ENCODE measurements at regions not wholly inside any gene's neighbourhood (a gene's known extent, or its start where the extent isn't known, plus 50 kb on each side); places are given as distances from the start of the nearest gene placed in this dataset.

DNA sequence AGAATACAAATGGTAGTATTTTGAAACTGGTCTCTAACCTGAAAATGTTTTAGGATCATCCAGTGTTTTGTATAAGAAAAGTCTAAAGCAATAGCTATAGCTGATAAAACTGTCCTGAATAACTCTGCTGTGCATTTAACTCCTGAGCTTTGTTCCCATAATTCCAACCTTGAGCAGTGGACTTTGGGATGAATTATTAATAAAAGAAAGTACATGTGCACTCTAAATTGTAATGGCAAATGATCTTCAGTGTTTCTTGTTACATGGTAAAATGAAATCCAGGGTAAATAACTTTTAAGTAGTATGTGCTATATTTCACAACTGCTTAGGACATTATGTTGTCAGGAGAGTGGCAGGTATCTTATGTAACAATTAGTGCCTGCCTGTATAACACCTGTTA lies 345.6 kb downstream of the SLC16A7 start:
- Histone ChIP-seq H3K4me1 (ENCODE audit: insufficient read depth, low read length) (peaks cover 10% of the 10 kb centered on the region; the same call in 1 of the 2 replicates), H3K9me3 (ENCODE audit: control insufficient read depth, insufficient read depth, low read length) (no peaks in the 10 kb centered on the region), H3K36me3 (ENCODE audit: insufficient read depth, low read length) (no peaks in the 10 kb centered on the region), H3K9ac (ENCODE audit: low read depth, low read length) (no peak overlapping the region)

GRCh38 chr12:59944177-59944576 lies 348.3 kb downstream of the SLC16A7 start:
- no peak overlapping the region for H3K9ac ChIP-seq (ENCODE audit: low read depth, low read length)
- H3K36me3 ChIP-seq (ENCODE audit: insufficient read depth, low read length) = no peaks in the 10 kb centered on the region
- H3K9me3 ChIP-seq (ENCODE audit: control insufficient read depth, insufficient read depth, low read length) = no peaks in the 10 kb centered on the region
- peaks cover 6% of the 10 kb centered on the region; the same call in 1 of the 2 replicates for H3K4me1 ChIP-seq (ENCODE audit: insufficient read depth, low read length)

DNA sequence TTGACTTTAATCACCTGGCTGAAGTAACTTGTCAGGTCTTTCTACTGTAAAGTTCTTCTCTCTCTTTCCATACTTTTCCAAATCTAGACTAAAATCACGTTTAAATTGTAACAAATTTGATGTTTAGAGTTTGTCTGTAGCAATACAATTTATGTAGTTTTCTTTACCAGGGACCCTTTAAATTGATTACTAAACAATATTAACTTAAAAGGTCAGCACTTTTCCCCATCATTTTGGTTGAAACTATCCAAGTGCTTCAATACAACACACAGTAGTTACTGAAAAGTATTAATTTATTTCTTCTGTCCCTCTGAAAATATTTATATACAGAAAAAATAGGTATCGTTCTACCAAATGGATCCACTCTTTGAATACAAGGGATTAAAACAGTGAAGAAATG lies 350.8 kb downstream of the SLC16A7 start:
- Histone ChIP-seq H3K9me3 (ENCODE audit: control insufficient read depth, insufficient read depth, low read length) (no peaks in the 10 kb centered on the region), H3K9ac (ENCODE audit: low read depth, low read length) (no peak overlapping the region), H3K4me1 (ENCODE audit: insufficient read depth, low read length) (no peaks in the 10 kb centered on the region), H3K36me3 (ENCODE audit: insufficient read depth, low read length) (no peaks in the 10 kb centered on the region)

- H3K36me3 ChIP-seq (ENCODE audit: insufficient read depth, low read length) = no peaks in the 10 kb centered on the region
- H3K4me1 ChIP-seq (ENCODE audit: insufficient read depth, low read length) = peaks cover 15% of the 10 kb centered on the region; the same call in 1 of the 2 replicates
- H3K9ac ChIP-seq (ENCODE audit: low read depth, low read length) = no peak overlapping the region
- H3K9me3 ChIP-seq (ENCODE audit: control insufficient read depth, insufficient read depth, low read length) = no peaks in the 10 kb centered on the region
Observed at GRCh38 chr12:59963546-59963945, 367.7 kb downstream of the SLC16A7 start.

- H3K9ac ChIP-seq (ENCODE audit: low read depth, low read length) = no peak overlapping the region
- no peaks in the 10 kb centered on the region for H3K4me1 ChIP-seq (ENCODE audit: insufficient read depth, low read length)
- H3K9me3 ChIP-seq (ENCODE audit: control insufficient read depth, insufficient read depth, low read length) = no peaks in the 10 kb centered on the region
- no peaks in the 10 kb centered on the region for H3K36me3 ChIP-seq (ENCODE audit: insufficient read depth, low read length)
Observed at GRCh38 chr12:59972905-59973304, 377.1 kb downstream of the SLC16A7 start.

DNA sequence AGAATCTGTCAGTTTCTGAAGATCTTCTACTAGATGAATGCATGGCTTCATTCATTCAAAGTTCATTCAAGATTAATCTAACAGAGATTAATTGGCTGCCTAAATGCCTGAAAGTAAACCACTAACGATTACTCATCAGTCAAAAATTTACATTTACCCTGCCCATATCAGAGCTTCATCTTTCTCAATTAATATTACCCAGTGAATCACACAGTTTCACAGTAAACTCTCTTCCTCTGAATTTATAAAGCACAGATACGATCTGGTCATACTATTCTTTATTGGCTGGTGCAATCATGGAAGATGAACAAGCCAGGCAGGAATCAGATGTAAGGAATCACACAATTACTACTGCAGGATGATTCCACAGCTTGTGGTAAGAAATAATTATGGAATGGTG lies 377.7 kb downstream of the SLC16A7 start:
- no peak overlapping the region for H3K9ac ChIP-seq (ENCODE audit: low read depth, low read length)
- no peaks in the 10 kb centered on the region for H3K4me1 ChIP-seq (ENCODE audit: insufficient read depth, low read length)
- no peaks in the 10 kb centered on the region for H3K9me3 ChIP-seq (ENCODE audit: control insufficient read depth, insufficient read depth, low read length)
- H3K36me3 ChIP-seq (ENCODE audit: insufficient read depth, low read length) = no peaks in the 10 kb centered on the region

DNA sequence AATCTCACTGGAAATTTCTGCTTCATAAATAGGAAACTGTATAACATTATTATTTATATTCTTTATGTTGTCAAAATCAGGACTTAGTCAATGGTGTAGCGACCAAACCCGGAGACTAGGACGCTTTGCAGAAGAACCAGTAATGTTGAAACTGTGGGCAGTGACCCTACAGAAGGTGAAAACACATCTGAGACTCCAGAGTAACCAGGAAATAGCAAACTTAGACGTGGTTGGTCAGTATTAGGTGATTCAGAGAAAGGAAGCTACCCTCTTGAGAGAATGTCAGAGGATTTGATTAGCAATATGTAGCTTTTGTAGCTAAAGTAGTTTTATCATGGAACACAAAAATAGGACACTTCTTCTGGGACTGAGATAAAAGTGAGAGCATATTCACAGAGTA lies 381.9 kb downstream of the SLC16A7 start:
- no peaks in the 10 kb centered on the region for H3K4me1 ChIP-seq (ENCODE audit: insufficient read depth, low read length)
- no peaks in the 10 kb centered on the region for H3K9me3 ChIP-seq (ENCODE audit: control insufficient read depth, insufficient read depth, low read length)
- no peaks in the 10 kb centered on the region for H3K36me3 ChIP-seq (ENCODE audit: insufficient read depth, low read length)
- no peak overlapping the region for H3K9ac ChIP-seq (ENCODE audit: low read depth, low read length)

GRCh38 chr12:59980476-59980875 lies 384.6 kb downstream of the SLC16A7 start:
- Histone ChIP-seq H3K4me1 (ENCODE audit: insufficient read depth, low read length) (no peaks in the 10 kb centered on the region), H3K9me3 (ENCODE audit: control insufficient read depth, insufficient read depth, low read length) (no peaks in the 10 kb centered on the region), H3K36me3 (ENCODE audit: insufficient read depth, low read length) (no peaks in the 10 kb centered on the region), H3K9ac (ENCODE audit: low read depth, low read length) (no peak overlapping the region)

- Histone ChIP-seq H3K9me3 (ENCODE audit: control insufficient read depth, insufficient read depth, low read length) (no peaks in the 10 kb centered on the region), H3K9ac (ENCODE audit: low read depth, low read length) (no peak overlapping the region), H3K4me1 (ENCODE audit: insufficient read depth, low read length) (peaks cover 6% of the 10 kb centered on the region; the same call in 1 of the 2 replicates), H3K36me3 (ENCODE audit: insufficient read depth, low read length) (no peaks in the 10 kb centered on the region)
Observed at GRCh38 chr12:59999291-59999690, 403.5 kb downstream of the SLC16A7 start.

GRCh38 chr12:60010486-60010885 lies 414.7 kb downstream of the SLC16A7 start:
- no peaks in the 10 kb centered on the region for H3K9me3 ChIP-seq (ENCODE audit: control insufficient read depth, insufficient read depth, low read length)
- H3K9ac ChIP-seq (ENCODE audit: low read depth, low read length) = no peak overlapping the region
- no peaks in the 10 kb centered on the region for H3K4me1 ChIP-seq (ENCODE audit: insufficient read depth, low read length)
- no peaks in the 10 kb centered on the region for H3K36me3 ChIP-seq (ENCODE audit: insufficient read depth, low read length)

DNA sequence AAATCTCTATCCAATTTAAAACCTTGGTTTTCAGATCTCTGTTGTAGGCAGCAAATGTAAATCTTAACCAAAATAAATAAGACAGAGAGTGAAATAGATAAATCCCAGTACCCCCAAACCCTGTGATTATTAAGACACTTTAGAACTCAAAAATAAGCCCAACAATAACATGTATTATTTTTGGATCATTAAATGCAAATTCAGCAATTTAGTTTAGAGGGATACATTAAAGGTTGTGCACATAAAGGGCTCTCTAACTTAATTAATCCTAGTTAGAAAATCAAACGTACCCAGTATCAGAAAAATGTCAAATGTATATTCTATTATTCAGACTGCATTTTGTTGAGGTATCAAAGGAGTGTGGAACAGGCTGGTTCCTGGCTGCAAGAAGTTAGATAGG lies 416.8 kb downstream of the SLC16A7 start:
- H3K36me3 ChIP-seq (ENCODE audit: insufficient read depth, low read length) = no peaks in the 10 kb centered on the region
- H3K9ac ChIP-seq (ENCODE audit: low read depth, low read length) = no peak overlapping the region
- H3K9me3 ChIP-seq (ENCODE audit: control insufficient read depth, insufficient read depth, low read length) = no peaks in the 10 kb centered on the region
- no peaks in the 10 kb centered on the region for H3K4me1 ChIP-seq (ENCODE audit: insufficient read depth, low read length)

DNA sequence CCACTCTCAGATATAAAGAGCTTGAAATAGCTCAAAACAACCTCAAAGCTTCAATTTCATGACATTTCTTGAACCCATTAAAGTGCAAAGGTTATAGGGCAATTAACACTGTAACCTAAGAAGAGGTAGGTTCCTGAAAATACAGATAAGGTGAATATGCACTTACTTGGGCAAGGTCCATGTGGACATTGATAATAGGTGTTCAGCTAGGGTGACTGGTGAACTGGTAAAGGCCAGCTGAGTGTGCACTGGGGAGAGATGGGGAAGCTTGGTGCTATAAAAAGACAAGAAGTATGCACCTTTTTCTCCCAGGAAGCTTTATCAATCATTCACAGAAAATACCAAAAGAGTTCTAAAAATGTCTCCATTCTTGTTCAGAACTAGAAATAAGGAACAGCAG lies 418.6 kb downstream of the SLC16A7 start:
- Histone ChIP-seq H3K36me3 (ENCODE audit: insufficient read depth, low read length) (no peaks in the 10 kb centered on the region), H3K9ac (ENCODE audit: low read depth, low read length) (no peak overlapping the region), H3K4me1 (ENCODE audit: insufficient read depth, low read length) (no peaks in the 10 kb centered on the region), H3K9me3 (ENCODE audit: control insufficient read depth, insufficient read depth, low read length) (no peaks in the 10 kb centered on the region)

GRCh38 chr12:60020068-60020467 lies 424.2 kb downstream of the SLC16A7 start:
- Histone ChIP-seq H3K9me3 (ENCODE audit: control insufficient read depth, insufficient read depth, low read length) (no peaks in the 10 kb centered on the region), H3K4me1 (ENCODE audit: insufficient read depth, low read length) (no peaks in the 10 kb centered on the region), H3K9ac (ENCODE audit: low read depth, low read length) (no peak overlapping the region), H3K36me3 (ENCODE audit: insufficient read depth, low read length) (no peaks in the 10 kb centered on the region)

DNA sequence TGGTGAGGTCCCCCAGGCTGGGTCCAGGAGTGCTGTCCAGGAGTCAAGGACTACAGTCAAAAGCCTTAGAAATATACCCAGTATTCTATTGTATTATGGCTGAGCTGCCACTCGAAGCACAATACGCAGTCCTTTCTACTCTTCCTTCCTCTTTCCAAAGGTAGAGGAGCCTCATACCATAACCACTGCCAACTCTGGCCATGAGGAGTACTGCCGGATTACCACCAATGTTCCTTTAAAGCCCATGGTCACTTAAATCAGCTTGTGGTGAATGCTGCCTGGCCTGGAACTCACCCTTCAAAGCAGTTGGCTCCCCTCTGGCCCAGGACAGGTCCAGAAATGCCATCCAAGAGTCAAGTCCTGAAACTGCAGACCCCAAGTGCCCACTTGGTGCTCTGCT lies 425.4 kb downstream of the SLC16A7 start:
- Histone ChIP-seq H3K9ac (ENCODE audit: low read depth, low read length) (no peak overlapping the region), H3K4me1 (ENCODE audit: insufficient read depth, low read length) (no peaks in the 10 kb centered on the region), H3K9me3 (ENCODE audit: control insufficient read depth, insufficient read depth, low read length) (no peaks in the 10 kb centered on the region), H3K36me3 (ENCODE audit: insufficient read depth, low read length) (no peaks in the 10 kb centered on the region)

DNA sequence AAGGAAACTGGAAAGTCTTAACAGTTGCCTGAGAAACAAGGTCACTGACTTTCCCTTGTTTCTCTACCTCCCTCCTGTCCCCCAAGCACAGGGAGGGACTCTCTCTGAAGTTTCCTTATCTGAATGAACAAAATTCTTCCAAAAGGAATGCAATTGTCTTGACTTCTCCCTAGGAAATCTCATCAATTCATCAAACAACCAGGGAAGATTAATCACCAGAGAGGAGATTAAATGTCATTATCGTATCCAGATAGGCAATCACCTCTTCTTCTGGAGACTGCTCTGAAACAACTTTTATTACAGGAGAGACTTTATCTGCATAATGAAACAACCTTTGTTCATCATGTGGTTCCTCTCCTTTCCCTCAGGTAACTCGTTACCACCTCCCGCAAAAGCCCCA lies 431.4 kb downstream of the SLC16A7 start:
- no peak overlapping the region for H3K9ac ChIP-seq (ENCODE audit: low read depth, low read length)
- H3K4me1 ChIP-seq (ENCODE audit: insufficient read depth, low read length) = no peaks in the 10 kb centered on the region
- no peaks in the 10 kb centered on the region for H3K36me3 ChIP-seq (ENCODE audit: insufficient read depth, low read length)
- H3K9me3 ChIP-seq (ENCODE audit: control insufficient read depth, insufficient read depth, low read length) = no peaks in the 10 kb centered on the region

DNA sequence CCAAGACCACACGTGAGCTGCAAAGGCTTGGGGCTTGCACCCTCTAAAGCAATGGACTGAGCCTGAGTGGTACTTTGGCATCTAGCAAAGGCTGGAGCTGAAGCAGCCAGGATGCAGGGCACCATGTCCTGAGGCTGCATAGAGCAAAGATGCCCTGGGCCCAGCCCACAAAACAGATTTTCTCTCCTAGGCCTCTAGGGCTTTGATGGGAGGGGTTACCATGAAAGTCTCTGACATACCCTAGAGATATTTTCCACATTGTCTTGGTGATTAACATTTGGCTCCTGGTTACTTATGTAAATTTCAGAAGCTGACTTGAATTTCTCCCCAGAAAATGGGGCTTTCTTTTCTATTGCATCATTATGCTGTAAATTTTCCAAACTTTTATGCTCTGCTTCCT lies 438.3 kb downstream of the SLC16A7 start:
- H3K9ac ChIP-seq (ENCODE audit: low read depth, low read length) = no peak overlapping the region
- H3K4me1 ChIP-seq (ENCODE audit: insufficient read depth, low read length) = no peaks in the 10 kb centered on the region
- no peaks in the 10 kb centered on the region for H3K36me3 ChIP-seq (ENCODE audit: insufficient read depth, low read length)
- H3K9me3 ChIP-seq (ENCODE audit: control insufficient read depth, insufficient read depth, low read length) = peaks cover 12% of the 10 kb centered on the region

Measured in ES-I3 (cell line).